HepG2 (cell line): ENCODE measurements at regions not wholly inside any gene's neighbourhood (a gene's known extent, or its start where the extent isn't known, plus 50 kb on each side); places are given as distances from the start of the nearest gene placed in this dataset.
A peak's percentile ranks its signal among the peaks of the same experiment; 100 is the strongest.

Source experiments
- CBX2 ChIP-seq, 2 experiments: fragments of 200-600 bp in 1 of 2; sonication (generic); formaldehyde crosslinking in 1 of 2; IDR thresholded peaks; 2 replicates each; pipeline versions ENCODE4 v1.7.0 to v1.8.1; 2018 to 2022; ENCODE audit warnings: low read depth in 2 of 2, low read length in 1 of 2, mild to moderate bottlenecking in 1 of 2, missing genetic modification reagents in 1 of 2
- CC2D1A ChIP-seq: sonication (generic); formaldehyde crosslinking; IDR thresholded peaks from 2 replicates; pipeline ENCODE4 v1.8.1; 2023; ENCODE audit warnings: mild to moderate bottlenecking, missing genetic modification reagents
- ETV6 ChIP-seq: sonication (generic); formaldehyde crosslinking; conservative IDR thresholded peaks from 2 replicates; pipeline ENCODE4 v1.4.0; 2020; ENCODE audit warnings: missing genetic modification reagents
- HIVEP1 ChIP-seq: sonication (generic); formaldehyde crosslinking; IDR thresholded peaks from 2 replicates; pipeline ENCODE4 v1.4.0; 2020; ENCODE audit warnings: mild to moderate bottlenecking, missing genetic modification reagents
- HMGXB4 ChIP-seq, 2 experiments: sonication (generic) in 1 of 2; formaldehyde crosslinking in 1 of 2; IDR thresholded peaks; 2 replicates each; pipeline versions ENCODE4 v1.4.0 to v1.6.1; 2018 to 2020; ENCODE audit warnings: missing genetic modification reagents in 2 of 2, borderline replicate concordance in 1 of 2, low read depth in 1 of 2, mild to moderate bottlenecking in 1 of 2, missing biosample characterization in 1 of 2
- HNRNPLL ChIP-seq: fragments of 200-400 bp; formaldehyde crosslinking; IDR thresholded peaks from 2 replicates; pipeline ENCODE4 v1.6.1; 2017; ENCODE audit warnings: mild to moderate bottlenecking, low read depth, low read length; ENCODE audit not compliant: poor library complexity, severe bottlenecking
- LCORL ChIP-seq, 2 experiments: fragments of 450-650 bp in 1 of 2; sonication (generic) in 1 of 2; formaldehyde crosslinking in 1 of 2; IDR thresholded peaks; 2 replicates each; pipeline versions ENCODE4 v1.5.0 to v1.6.1; 2017 to 2020; ENCODE audit warnings: antibody characterized with exemption in 1 of 2, missing genetic modification reagents in 1 of 2
- MEIS2 ChIP-seq: sonication (generic); formaldehyde crosslinking; IDR thresholded peaks from 2 replicates; pipeline ENCODE4 v1.9.0; 2021; ENCODE audit warnings: mild to moderate bottlenecking, missing genetic modification reagents
- REXO4 ChIP-seq: sonication (generic); formaldehyde crosslinking; IDR thresholded peaks from 2 replicates; pipeline ENCODE4 v1.8.0; 2022; ENCODE audit warnings: missing genetic modification reagents, mild to moderate bottlenecking, borderline replicate concordance
- SRSF1 ChIP-seq: fragments of 200-400 bp; formaldehyde crosslinking; optimal IDR thresholded peaks from 2 replicates; pipeline ENCODE3; 2017; ENCODE audit warnings: mild to moderate bottlenecking, low read depth, low read length, moderate library complexity
- ZBTB20 ChIP-seq: sonication (generic); formaldehyde crosslinking; IDR thresholded peaks from 2 replicates; pipeline ENCODE4 v1.8.1; 2023; ENCODE audit warnings: missing genetic modification reagents, low read depth, mild to moderate bottlenecking, borderline replicate concordance
- ZKSCAN5 ChIP-seq: sonication (generic); formaldehyde crosslinking; IDR thresholded peaks from 2 replicates; pipeline ENCODE4 v1.5.1; 2020; ENCODE audit warnings: mild to moderate bottlenecking, missing genetic modification reagents
- ZNF143 ChIP-seq: sonication (generic); formaldehyde crosslinking; IDR thresholded peaks from 2 replicates; pipeline ENCODE4 v1.4.0; 2020; ENCODE audit warnings: missing genetic modification reagents
- ZNF180 ChIP-seq: sonication (generic); formaldehyde crosslinking; IDR thresholded peaks from 2 replicates; pipeline ENCODE4 v1.4.0; 2020; ENCODE audit warnings: low read depth, missing genetic modification reagents, borderline replicate concordance
- ZNF33B ChIP-seq: sonication (generic); formaldehyde crosslinking; IDR thresholded peaks from 2 replicates; pipeline ENCODE4 v1.5.1; 2020; ENCODE audit warnings: mild to moderate bottlenecking, missing genetic modification reagents
- ZNF564 ChIP-seq: sonication (generic); formaldehyde crosslinking; IDR thresholded peaks from 2 replicates; pipeline ENCODE4 v1.8.1; 2023; ENCODE audit warnings: mild to moderate bottlenecking, missing genetic modification reagents
- ZNF576 ChIP-seq: sonication (generic); formaldehyde crosslinking; IDR thresholded peaks from 2 replicates; pipeline ENCODE4 v1.4.0; 2020; ENCODE audit warnings: mild to moderate bottlenecking, missing genetic modification reagents
- ZNF691 ChIP-seq: sonication (generic); formaldehyde crosslinking; IDR thresholded peaks from 2 replicates; pipeline ENCODE4 v1.4.0; 2020; ENCODE audit warnings: missing genetic modification reagents, low read depth, mild to moderate bottlenecking, borderline replicate concordance
- ZNF704 ChIP-seq: sonication (generic); formaldehyde crosslinking; IDR thresholded peaks from 2 replicates; pipeline ENCODE4 v1.8.1; 2023; ENCODE audit warnings: mild to moderate bottlenecking, inconsistent platforms, moderate library complexity, missing genetic modification reagents, borderline replicate concordance
- ZNF720 ChIP-seq: sonication (generic); formaldehyde crosslinking; IDR thresholded peaks from 2 replicates; pipeline ENCODE4 v1.4.0; 2020; ENCODE audit warnings: missing genetic modification reagents
- ZNF740 ChIP-seq: sonication (generic); formaldehyde crosslinking; IDR thresholded peaks from 2 replicates; pipeline ENCODE4 v1.4.0; 2020; ENCODE audit warnings: missing genetic modification reagents
- ZNF792 ChIP-seq: IDR thresholded peaks from 2 replicates; pipeline ENCODE4 v1.6.1; 2016
- ZSCAN5A ChIP-seq: sonication (generic); formaldehyde crosslinking; IDR thresholded peaks from 2 replicates; pipeline ENCODE4 v1.8.0; 2022; ENCODE audit warnings: mild to moderate bottlenecking, missing genetic modification reagents, borderline replicate concordance

- TF ChIP-seq HMGXB4 (CRISPR knock-in tag; IDR thresholded peaks at IDR 0.05; ENCODE audit: borderline replicate concordance in 1 of 2, low read depth in 1 of 2): peak; percentile 62 to 82; a peak in 3 of 4 replicates
- no peak for TF ChIP-seq ETV6 (CRISPR knock-in tag)
- no peak for TF ChIP-seq SRSF1
- TF ChIP-seq HIVEP1 (CRISPR knock-in tag): no peak
- TF ChIP-seq MEIS2 (CRISPR knock-in tag): 0 out of 2 replicates have a peak, but pooled peaks have one; percentile 28
- TF ChIP-seq ZNF180: no peak
- TF ChIP-seq ZNF576 (CRISPR knock-in tag): no peak
- TF ChIP-seq ZKSCAN5 (CRISPR knock-in tag): no peak
- no peak for TF ChIP-seq ZNF704 (CRISPR knock-in tag)
- peak; percentile 100 for TF ChIP-seq ZNF691 (CRISPR knock-in tag)
- no peak for TF ChIP-seq ZNF33B (CRISPR knock-in tag)
- TF ChIP-seq ZNF143: no peak
- no peak for TF ChIP-seq REXO4 (CRISPR knock-in tag)
- no peak for TF ChIP-seq ZNF564 (CRISPR knock-in tag)
- TF ChIP-seq ZNF792: peak; percentile 60; the same call in 1 of the 2 replicates
- TF ChIP-seq ZSCAN5A: no peak; the same call in 1 of the 2 replicates
- no peak for TF ChIP-seq ZBTB20
- TF ChIP-seq LCORL (IDR thresholded peaks at IDR 0.05): peak; percentile 13; the same call in 1 of the 2 replicates
- peak; percentile 93 for TF ChIP-seq LCORL (CRISPR knock-in tag; IDR thresholded peaks at IDR 0.05)
- no peak for TF ChIP-seq CBX2 (IDR thresholded peaks at IDR 0.05; ENCODE audit: low read depth, low read length)
- no peak for TF ChIP-seq CBX2 (CRISPR knock-in tag; IDR thresholded peaks at IDR 0.05; ENCODE audit: low read depth)
- no peak for TF ChIP-seq HNRNPLL
- peak; percentile 43; the same call in 1 of the 2 replicates for TF ChIP-seq ZNF740
- TF ChIP-seq CC2D1A: no peak
- no peak for TF ChIP-seq ZNF720 (CRISPR knock-in tag)
These were observed 155.9 kb upstream of the LPP start (continued) for GRCh38 chr3:187997946-187998561.
